Neural progenitor cell (in vitro differentiated cells): ENCODE measurements at regions not wholly inside any gene's neighbourhood (a gene's known extent, or its start where the extent isn't known, plus 50 kb on each side); places are given as distances from the start of the nearest gene placed in this dataset.

Experiments used
- DNase-seq: peaks from one replicate; pipeline ENCODE4 v3.0.0-alpha.2; 2016; ENCODE audit warnings: low spot score
- H2AFZ ChIP-seq: fragments of 200-600 bp; sonication (generic); replicated peaks from 2 replicates; pipeline ENCODE4 v1.6.1; 2016; ENCODE audit warnings: antibody characterized with exemption
- H3F3A ChIP-seq: fragments of 200-600 bp; sonication (generic); 2 replicates; pipeline ENCODE4 v1.6.1; 2016; ENCODE audit warnings: antibody characterized with exemption, low read depth
- H3K27ac ChIP-seq: fragments of 200-600 bp; sonication (generic); 2 replicates; pipeline ENCODE4 v1.5.1; 2016; ENCODE audit warnings: mild to moderate bottlenecking
- H3K27me3 ChIP-seq: fragments of 200-600 bp; sonication (generic); 2 replicates; pipeline ENCODE4 v1.6.1; 2016; ENCODE audit warnings: mild to moderate bottlenecking, moderate library complexity
- H3K36me3 ChIP-seq: fragments of 200-600 bp; sonication (generic); 2 replicates; pipeline ENCODE4 v1.5.1; 2016
- H3K4me1 ChIP-seq: fragments of 200-600 bp; sonication (generic); 2 replicates; pipeline ENCODE4 v1.6.1; 2016; ENCODE audit warnings: mixed run types
- H3K4me2 ChIP-seq: fragments of 200-600 bp; sonication (generic); 2 replicates; pipeline ENCODE4 v1.6.1; 2016
- H3K4me3 ChIP-seq: fragments of 200-600 bp; sonication (generic); 2 replicates; pipeline ENCODE4 v1.5.1; 2016
- H3K79me2 ChIP-seq: fragments of 200-600 bp; sonication (generic); 2 replicates; pipeline ENCODE4 v1.6.1; 2016; ENCODE audit warnings: low read depth
- H3K9ac ChIP-seq: fragments of 200-600 bp; sonication (generic); 2 replicates; pipeline ENCODE4 v1.6.1; 2016
- H3K9me3 ChIP-seq: fragments of 200-600 bp; sonication (generic); 2 replicates; pipeline ENCODE4 v1.5.1; 2016; ENCODE audit warnings: low read depth
- H4K20me1 ChIP-seq: fragments of 200-600 bp; sonication (generic); 2 replicates; pipeline ENCODE4 v1.6.1; 2016; ENCODE audit warnings: low read depth
- H3K27ac Mint-ChIP-seq: 3 replicates; pipeline ENCODE4 v1.8.0; 2021; ENCODE audit warnings: mixed read lengths
- H3K27me3 Mint-ChIP-seq: 2 replicates; pipeline ENCODE4 v1.8.0; 2022; ENCODE audit warnings: low read depth, mild to moderate bottlenecking, inconsistent platforms, moderate library complexity, mixed read lengths; ENCODE audit not compliant: insufficient read depth
- H3K36me3 Mint-ChIP-seq: 3 replicates; pipeline ENCODE4 v1.8.0; 2021; ENCODE audit warnings: mixed read lengths
- H3K4me1 Mint-ChIP-seq: 3 replicates; pipeline ENCODE4 v1.8.0; 2021; ENCODE audit warnings: mixed read lengths
- H3K4me3 Mint-ChIP-seq: 3 replicates; pipeline ENCODE4 v1.8.0; 2021; ENCODE audit warnings: mild to moderate bottlenecking, moderate library complexity, mixed read lengths
- H3K9me3 Mint-ChIP-seq: 3 replicates; pipeline ENCODE4 v1.8.0; 2020; ENCODE audit warnings: mixed read lengths
- CTCF ChIP-seq: fragments of 200-600 bp; sonication (generic); IDR thresholded peaks from 2 replicates; pipeline ENCODE4 v1.5.1; 2017; ENCODE audit warnings: antibody characterized with exemption, mild to moderate bottlenecking
- EZH2 ChIP-seq: fragments of 200-600 bp; sonication (generic); IDR thresholded peaks from 2 replicates; pipeline ENCODE4 v1.6.1; 2017; ENCODE audit warnings: antibody characterized with exemption, mild to moderate bottlenecking, moderate library complexity
- EZH2phosphoT487 ChIP-seq: fragments of 200-600 bp; sonication (generic); IDR thresholded peaks from 2 replicates; pipeline ENCODE4 v1.6.1; 2017; ENCODE audit warnings: antibody characterized with exemption

- Histone ChIP-seq H3K9me3 (no peaks in the 10 kb centered on the region), H3K27ac (no peak overlapping the region), H4K20me1 (no peaks in the 10 kb centered on the region), H3K79me2 (no peaks in the 10 kb centered on the region), H3F3A (no peaks in the 10 kb centered on the region), H3K36me3 (no peaks in the 10 kb centered on the region), H3K27me3 (no peaks in the 10 kb centered on the region), H3K4me2 (no peak overlapping the region), H3K4me1 (no peaks in the 10 kb centered on the region), H3K9ac (no peak overlapping the region), H3K4me3 (no peak overlapping the region), H2AFZ (no peak overlapping the region)
- Mint-ChIP-seq H3K27me3 (no peaks in the 10 kb centered on the region), H3K27ac (no peak overlapping the region), H3K36me3 (no peaks in the 10 kb centered on the region), H3K4me3 (no peak overlapping the region), H3K9me3 (peaks cover 2% of the 10 kb centered on the region), H3K4me1 (no peaks in the 10 kb centered on the region)
- no peak for DNase-seq
- TF ChIP-seq EZH2 (no peak), CTCF (no peak), EZH2phosphoT487 (no peak)
Observed at GRCh38 chr1:181383695-181384094, 99.6 kb upstream of the CACNA1E start.

GRCh38 chr1:181386340-181386739, 97.0 kb upstream of the CACNA1E start:
- Histone ChIP-seq H3K4me2 (no peak overlapping the region), H2AFZ (no peak overlapping the region), H3K79me2 (no peaks in the 10 kb centered on the region), H4K20me1 (no peaks in the 10 kb centered on the region), H3K4me3 (no peak overlapping the region), H3K9me3 (no peaks in the 10 kb centered on the region), H3K9ac (no peak overlapping the region), H3K36me3 (no peaks in the 10 kb centered on the region), H3K27ac (no peak overlapping the region), H3F3A (no peaks in the 10 kb centered on the region), H3K4me1 (no peaks in the 10 kb centered on the region), H3K27me3 (no peaks in the 10 kb centered on the region)
- Mint-ChIP-seq H3K36me3 (no peaks in the 10 kb centered on the region), H3K4me1 (peaks cover 5% of the 10 kb centered on the region), H3K27ac (no peak overlapping the region), H3K4me3 (no peak overlapping the region), H3K9me3 (no peaks in the 10 kb centered on the region), H3K27me3 (no peaks in the 10 kb centered on the region)
- TF ChIP-seq EZH2 (no peak), EZH2phosphoT487 (no peak), CTCF (no peak)
- no peak for DNase-seq

GRCh38 chr1:181386951-181387350, 96.4 kb upstream of the CACNA1E start:
- Histone ChIP-seq H3K36me3 (no peaks in the 10 kb centered on the region), H3K9me3 (no peaks in the 10 kb centered on the region), H3K4me3 (no peak overlapping the region), H3K4me1 (no peaks in the 10 kb centered on the region), H3K4me2 (no peak overlapping the region), H3K27ac (no peak overlapping the region), H3K27me3 (no peaks in the 10 kb centered on the region), H3K79me2 (no peaks in the 10 kb centered on the region), H2AFZ (no peak overlapping the region), H3K9ac (no peak overlapping the region), H3F3A (no peaks in the 10 kb centered on the region), H4K20me1 (no peaks in the 10 kb centered on the region)
- peaks cover 10% of the 10 kb centered on the region for H3K4me1 Mint-ChIP-seq
- H3K36me3 Mint-ChIP-seq, result no peaks in the 10 kb centered on the region
- no peak for DNase-seq
- H3K9me3 Mint-ChIP-seq, result no peaks in the 10 kb centered on the region
- no peak overlapping the region for H3K4me3 Mint-ChIP-seq
- H3K27me3 Mint-ChIP-seq, result no peaks in the 10 kb centered on the region
- no peak overlapping the region for H3K27ac Mint-ChIP-seq
- TF ChIP-seq EZH2phosphoT487 (no peak), EZH2 (no peak), CTCF (no peak)

GRCh38 chr1:181387702-181388101, 95.6 kb upstream of the CACNA1E start:
- Histone ChIP-seq H3K4me2 (no peak overlapping the region), H3K27ac (no peak overlapping the region), H3F3A (no peaks in the 10 kb centered on the region), H3K4me3 (no peak overlapping the region), H4K20me1 (no peaks in the 10 kb centered on the region), H3K27me3 (no peaks in the 10 kb centered on the region), H3K4me1 (no peaks in the 10 kb centered on the region), H2AFZ (no peak overlapping the region), H3K9me3 (no peaks in the 10 kb centered on the region), H3K9ac (no peak overlapping the region), H3K79me2 (no peaks in the 10 kb centered on the region), H3K36me3 (no peaks in the 10 kb centered on the region)
- no peak for DNase-seq
- Mint-ChIP-seq H3K27ac (no peak overlapping the region), H3K36me3 (no peaks in the 10 kb centered on the region), H3K9me3 (no peaks in the 10 kb centered on the region), H3K4me3 (no peak overlapping the region), H3K27me3 (no peaks in the 10 kb centered on the region), H3K4me1 (peaks cover 10% of the 10 kb centered on the region)
- TF ChIP-seq EZH2 (no peak), CTCF (no peak), EZH2phosphoT487 (no peak)
